NT2/D1 (cell line): ENCODE measurements at regions not wholly inside any gene's neighbourhood (a gene's known extent, or its start where the extent isn't known, plus 50 kb on each side); places are given as distances from the start of the nearest gene placed in this dataset.

ENCODE experiments used
- SUZ12 ChIP-seq: IDR thresholded peaks from 2 replicates; pipeline ENCODE4 v1.6.1; 2011; ENCODE audit not compliant: insufficient read length, insufficient read depth; ENCODE audit errors: extremely low read depth
- ZNF274 ChIP-seq: IDR thresholded peaks from 2 replicates; pipeline ENCODE4 v1.6.1; 2011; ENCODE audit warnings: mild to moderate bottlenecking, low read depth, low read length

DNA sequence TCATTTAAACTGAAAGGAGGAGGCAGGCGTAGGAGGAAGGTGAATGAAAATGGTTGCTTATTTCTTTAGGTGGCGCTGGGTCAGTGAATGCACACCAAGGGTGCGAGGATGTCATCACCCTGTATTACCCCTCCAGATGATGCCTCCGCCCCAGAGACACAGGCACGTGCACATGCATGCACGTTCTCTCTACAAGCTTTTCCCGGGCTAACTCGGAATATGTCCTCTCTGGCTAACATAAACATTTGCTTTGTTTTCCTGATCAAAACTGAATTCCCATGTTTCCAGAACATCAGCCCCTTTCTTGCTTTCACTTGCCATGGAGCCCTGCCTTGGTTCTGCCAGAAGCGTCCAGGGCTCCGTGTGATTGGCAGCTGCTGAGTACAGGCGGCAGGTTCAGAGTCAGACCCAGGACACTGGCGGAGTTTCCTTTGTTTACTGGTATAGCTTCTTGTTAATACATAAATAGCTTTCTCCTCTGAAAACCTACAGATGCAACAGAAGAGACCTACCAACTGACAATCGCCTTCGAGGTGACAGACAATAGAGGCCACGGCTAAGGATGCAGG, 131.2 kb upstream of the RPS6KA2 start:
- no peak for TF ChIP-seq SUZ12
- TF ChIP-seq ZNF274, result no peak
